Left forelimb (tissue), 1 donor: ENCODE measurements at regions not wholly inside any gene's neighbourhood (a gene's known extent, or its start where the extent isn't known, plus 50 kb on each side); places are given as distances from the start of the nearest gene placed in this dataset.

Experiments
- DNase-seq: peaks from one replicate; pipeline ENCODE4 v3.0.0-alpha.2; 2018; ENCODE audit warnings: low spot score

DNA sequence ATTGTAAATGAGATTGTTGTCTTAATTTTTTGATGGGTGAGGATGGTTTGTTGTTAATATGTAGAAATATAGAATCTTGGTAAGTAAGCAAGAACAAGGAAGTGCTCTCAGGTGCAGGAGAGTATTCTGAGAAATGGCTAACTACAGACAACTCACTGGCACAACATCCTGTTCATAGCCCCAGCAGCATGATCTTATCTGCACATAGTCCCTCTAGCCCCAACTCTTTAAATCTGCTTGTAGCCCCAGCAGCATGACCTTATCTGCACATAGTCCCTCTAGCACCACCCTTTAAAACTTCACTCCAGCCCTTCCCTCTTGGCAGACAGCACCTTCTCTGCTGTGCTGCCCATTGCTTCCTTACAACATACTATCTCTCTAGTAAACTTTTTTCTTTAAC, 1957.1 kb upstream of the ADGRL3 start:
- DNase-seq: no peak

DNA sequence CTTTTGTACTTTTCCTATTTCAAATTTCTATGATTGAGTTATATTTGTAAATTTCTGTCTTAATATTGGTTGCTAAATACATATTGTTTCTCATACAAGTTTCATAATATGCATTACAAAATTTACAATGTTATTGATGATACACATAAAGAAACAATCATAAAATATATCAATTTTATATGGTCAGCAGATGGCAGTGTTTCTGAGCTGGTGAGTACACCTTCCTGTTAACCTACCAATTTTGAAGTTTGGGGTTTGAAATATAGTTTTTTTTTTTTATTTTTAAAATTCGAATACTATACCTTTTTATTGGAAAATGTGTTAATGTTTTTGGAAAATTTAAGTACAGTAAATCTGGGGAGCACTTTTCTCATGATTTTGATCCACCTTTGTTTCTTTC, 1953.1 kb upstream of the ADGRL3 start:
- no peak for DNase-seq

DNA sequence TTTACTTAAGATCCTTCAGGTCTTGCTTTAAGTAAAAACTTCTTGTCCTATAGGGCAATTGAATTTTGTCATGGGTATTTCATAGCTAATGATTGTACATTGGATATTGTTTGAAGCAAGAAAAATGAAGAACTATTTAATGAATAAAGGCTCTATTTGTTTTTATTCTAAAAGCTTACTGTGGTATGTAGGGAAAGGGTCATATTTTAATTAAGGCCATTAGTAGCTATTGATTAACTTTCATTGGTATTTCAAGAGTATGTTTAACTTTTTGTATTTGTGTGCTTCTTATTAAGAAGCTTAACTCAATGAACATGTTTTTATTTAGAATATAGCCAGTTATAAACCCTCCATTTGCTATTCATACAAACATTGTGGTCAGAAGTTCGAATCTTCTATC, 1951.8 kb upstream of the ADGRL3 start:
- DNase-seq: no peak

DNA sequence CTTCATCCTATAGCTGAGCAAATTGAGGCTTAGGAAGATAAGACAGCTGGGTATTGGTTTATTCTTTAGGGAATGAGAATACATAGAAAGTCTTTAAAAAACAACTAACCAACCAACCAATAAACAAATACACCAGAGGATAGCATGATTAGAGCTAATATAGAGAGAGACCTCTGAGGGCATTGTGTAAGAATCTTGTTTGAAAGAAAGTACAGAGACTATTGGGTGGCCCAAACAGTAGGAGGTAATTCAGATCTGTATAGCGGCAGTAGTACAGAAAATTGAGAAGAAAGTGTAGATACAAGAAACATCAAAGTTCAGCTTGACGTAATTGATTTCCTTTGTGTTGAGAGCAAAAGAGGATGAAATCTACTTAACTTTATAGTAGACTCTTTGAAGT, 1951.0 kb upstream of the ADGRL3 start:
- no peak for DNase-seq

DNA sequence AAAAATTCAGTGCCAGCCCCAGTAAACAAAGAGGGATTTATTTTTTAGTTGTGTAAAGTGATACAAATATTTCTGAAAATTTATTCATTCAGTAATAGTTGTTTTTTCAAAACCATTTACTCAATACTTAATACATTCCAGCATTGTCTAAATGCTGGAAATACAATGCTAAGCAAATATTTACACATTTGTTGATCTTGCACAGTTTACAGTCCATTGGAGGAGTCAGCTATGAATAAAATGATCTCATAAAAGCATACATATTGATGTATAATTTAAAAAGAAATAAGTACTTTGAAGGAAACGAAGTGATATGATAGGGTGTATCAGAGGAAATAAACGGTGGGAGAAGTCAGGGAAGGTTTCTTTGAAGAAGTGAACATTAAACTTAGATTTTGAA, 1942.1 kb upstream of the ADGRL3 start:
- DNase-seq: no peak

DNA sequence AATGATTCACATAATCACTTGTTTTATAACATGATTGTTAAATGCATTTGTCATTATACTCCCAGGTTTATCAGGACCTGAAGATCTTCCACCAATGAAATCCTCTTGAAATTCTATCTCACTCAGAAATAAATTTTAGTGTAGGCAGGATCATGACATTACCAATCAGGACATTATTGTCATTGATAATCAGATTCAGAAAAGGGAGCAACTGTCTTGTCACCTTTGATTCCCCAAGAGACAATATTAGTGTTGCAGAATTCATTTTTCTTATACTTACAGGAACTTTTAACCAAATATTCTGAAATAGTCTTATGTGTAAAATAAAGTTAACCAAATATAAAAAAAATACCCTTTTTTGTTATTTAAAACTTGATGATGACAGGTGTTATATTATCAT, 1892.5 kb upstream of the ADGRL3 start:
- DNase-seq: no peak

DNA sequence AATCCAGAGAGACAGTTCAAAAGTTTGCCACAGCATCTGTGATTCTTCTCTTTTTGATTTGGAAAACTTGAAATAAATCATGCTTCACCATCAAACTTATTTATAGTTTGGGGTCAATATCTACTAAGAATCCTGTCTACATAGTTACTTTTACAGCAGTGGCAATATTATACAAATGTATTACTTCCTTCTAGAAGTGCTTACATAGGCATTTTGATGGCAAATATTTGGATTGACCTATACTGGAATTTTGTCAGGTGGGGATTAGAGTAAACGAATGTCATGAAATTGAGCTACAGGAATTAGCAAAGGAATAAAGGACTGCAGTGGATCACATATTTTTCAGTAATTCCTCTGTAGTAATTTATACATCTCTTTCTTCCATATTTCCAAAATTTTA, 1885.5 kb upstream of the ADGRL3 start:
- no peak for DNase-seq

DNA sequence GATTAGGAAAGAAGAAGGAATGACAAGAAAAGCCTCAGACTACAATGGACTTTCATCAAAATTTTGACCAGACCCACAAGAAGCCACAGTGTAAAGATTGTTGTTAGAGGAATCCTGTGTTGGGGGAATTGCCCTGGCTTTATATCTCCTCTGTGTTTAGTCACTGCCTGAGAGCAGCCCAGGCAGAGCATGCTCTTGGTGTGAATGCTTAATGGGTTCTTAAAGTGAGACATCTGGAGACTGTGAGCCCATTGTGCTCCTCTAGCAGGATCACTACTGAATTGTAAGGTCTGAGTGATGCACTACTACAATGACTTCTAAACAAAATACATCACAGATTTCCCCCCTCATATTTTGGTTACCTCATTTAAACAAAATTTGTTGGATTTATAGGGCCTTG, 1860.5 kb upstream of the ADGRL3 start:
- DNase-seq: no peak

DNA sequence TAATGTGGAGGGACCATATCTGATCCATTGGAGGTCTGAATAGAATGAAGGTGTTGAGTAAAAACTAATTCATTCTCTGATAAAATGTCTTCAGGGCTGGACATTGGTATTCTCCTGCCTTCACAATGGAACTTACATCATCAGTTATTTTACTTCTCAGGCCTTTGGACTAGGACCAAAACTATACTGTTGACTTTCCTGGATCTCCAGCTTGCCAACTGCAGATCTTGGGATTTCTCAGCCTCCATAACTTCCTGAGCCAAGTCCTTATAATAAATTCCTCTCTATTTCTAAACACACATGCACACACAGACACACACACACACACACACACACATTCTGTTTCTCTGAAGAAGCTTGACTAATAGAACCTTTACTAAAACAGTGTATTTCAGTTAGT, 1858.6 kb upstream of the ADGRL3 start:
- no peak for DNase-seq

DNA sequence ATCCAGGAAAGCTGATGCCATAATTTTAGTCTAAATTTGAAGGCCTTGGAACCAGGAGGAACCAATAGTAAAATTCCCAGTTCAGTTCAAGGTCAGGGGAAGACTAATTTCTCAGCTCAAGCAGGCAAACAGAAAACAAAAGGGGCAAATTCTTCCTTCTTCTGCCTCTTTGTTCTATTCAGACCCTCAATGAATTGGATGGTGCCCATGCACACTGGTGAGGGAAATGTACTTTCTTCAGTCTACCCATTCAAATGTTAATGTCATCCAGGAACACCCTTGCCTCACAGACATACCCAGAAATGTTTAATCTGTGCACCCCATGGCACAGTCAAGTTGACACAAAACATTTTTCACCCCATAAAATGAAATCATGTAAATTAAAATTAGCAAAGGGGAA, 1851.2 kb upstream of the ADGRL3 start:
- no peak for DNase-seq

DNA sequence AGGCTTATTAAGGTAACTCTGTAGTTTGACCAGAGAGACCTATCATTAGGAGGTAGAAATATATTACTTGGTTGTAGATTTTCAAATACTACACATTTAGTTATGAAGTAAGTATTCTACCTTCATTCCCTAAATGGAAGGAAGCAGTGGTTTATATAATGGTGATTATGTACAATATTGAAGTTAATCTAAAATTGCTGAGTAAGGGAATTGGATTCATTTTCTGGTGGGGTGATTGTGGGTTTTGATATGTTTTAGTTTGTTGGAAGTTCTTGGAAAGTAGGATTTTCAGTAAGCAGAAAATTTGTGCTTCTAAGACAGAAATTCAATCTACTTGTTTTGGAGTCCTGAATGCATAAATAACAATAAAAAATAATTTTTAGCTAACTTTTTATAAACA, 1830.9 kb upstream of the ADGRL3 start:
- DNase-seq: no peak

DNA sequence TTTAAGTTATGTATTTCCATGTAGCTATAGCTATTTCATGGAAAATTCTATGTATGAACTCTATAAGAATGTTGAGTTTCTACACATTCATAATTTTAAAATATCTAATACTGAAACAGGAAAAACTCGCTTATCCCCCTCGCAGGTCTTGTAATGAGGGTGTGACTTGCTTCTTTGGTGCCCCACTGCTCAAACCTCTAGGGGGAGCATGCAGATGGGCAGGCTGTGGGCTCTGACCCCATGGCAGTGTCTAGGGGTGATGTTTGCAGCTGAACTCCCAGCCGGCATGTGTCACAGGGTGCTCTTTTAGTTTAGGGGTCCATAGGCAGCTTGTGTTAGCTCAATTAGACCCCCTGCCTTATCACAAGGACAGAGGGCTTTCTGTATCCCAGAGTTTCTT, 1825.7 kb upstream of the ADGRL3 start:
- DNase-seq: no peak

DNA sequence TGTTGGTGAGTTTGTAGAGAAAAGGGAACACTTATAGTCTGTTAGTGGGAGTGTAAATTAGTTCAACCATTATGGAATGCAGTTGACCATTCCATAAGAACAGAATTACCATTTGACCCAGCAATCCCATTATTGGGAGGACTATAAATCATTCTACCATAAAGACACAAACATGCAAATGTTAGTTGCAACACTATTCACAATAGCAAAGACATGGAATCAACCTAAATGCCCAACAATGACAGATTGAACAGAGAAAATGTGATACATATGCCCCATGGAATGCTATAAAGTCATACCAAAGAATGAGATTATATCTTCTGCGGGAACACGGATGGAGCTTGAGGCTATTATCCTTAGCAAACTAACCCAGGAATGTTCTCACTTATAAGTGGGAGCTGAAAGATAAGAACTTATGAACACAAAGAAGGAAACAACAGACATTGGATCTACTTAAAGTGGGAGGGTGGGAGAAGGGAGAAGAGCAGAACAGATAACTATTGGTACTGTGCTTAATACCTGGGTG, 1819.2 kb upstream of the ADGRL3 start:
- no peak for DNase-seq

DNA sequence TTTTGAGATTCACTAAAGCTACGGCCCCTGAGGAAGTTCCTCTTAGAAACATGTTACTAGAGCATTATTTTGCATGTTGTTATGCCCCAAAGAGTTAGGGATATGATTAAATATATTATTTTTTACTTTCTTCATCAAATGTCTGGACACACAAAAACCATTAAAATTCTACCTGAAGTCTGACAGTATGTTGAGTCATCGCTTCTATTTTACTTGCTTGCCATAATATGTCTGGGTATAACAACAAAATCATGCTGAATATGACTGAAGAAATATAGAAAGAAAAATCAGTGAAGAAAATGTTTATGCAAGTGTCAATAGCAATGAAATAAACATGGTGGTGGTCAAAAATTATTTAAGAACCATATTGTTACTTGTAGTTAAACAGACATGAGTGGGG, 1818.5 kb upstream of the ADGRL3 start:
- DNase-seq: no peak

DNA sequence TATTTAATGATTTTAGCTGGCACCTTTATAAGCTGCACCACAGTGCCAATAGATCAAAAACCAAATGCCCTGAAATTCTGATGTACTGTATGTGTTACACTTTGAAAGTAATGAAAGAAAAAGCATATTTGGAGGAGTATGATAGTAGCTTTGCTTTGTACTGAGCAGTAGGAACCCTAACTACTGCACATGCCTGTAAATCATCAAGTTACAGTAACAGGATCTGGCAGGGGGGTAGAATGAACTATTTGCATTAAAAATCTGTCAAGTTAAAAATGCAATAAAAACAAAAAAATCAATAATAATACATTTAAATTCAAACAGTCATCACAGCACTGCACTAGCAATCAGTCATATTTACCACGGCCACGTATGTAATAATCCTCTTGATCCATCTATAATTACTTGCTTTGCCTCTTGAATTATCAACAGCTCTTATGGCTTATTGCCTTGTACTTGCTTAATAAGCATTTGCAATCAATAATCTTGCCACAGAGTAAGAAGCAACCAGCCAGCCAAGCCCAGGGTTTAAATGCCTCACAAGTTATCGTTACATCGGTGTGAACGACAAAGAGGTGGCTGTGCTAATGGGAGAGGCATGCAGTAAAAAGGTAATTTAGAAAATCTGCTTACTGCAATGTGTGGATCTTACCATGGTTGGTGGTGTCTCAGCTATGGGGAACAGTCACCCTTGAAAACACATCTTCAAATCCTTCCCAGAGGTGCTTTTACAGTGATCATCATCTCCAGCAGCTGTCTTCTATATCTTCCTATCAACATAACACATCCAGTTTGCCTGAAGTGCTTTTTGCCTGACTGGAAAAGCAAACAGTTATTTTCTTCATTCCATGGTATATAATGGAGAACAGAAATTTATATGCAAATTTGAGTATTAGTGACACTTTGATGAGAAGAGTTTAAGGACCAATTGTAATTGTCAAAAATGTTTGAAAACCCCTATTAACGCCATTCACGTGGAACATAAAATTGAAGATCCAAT, 1812.1 kb upstream of the ADGRL3 start:
- DNase-seq: no peak

DNA sequence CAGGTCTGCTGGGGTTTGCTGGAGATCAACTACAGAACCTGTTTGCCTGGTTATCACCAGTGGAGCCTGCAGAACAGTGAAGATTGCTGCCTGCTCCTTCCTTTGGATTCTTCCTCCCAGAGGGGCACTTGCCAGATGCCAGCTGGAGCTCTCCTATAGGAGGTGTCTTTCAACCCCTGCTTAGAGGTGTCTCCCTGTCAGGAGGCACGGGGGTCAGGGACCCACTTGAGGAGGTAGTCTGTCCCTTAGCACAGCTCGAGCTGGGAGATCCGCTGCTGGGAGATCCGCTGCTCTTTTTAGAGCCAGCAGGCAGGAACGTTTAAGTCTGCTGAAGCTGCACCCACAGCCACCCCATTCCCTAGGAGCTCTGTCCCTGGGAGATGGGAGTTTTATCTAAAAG, 1806.3 kb upstream of the ADGRL3 start:
- no peak for DNase-seq

DNA sequence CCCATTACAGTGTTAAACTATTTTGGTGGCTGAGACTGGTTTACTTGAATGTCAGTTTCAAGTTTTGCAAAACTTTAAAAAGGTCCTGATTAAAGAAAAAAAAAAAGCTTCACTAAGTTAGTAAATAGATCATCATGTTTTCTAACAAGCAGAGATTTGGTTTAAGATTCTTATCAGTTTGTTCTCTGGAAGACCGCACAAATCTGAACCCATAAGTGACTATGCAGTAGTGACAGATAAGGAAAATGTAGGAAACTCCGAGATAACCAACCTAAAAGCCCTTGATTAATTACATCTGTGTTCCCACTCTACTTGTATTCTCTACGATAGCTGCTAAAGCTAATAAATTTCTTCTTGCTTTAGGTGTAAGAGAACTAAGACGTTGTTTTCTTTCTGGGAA, 1799.8 kb upstream of the ADGRL3 start:
- no peak for DNase-seq

DNA sequence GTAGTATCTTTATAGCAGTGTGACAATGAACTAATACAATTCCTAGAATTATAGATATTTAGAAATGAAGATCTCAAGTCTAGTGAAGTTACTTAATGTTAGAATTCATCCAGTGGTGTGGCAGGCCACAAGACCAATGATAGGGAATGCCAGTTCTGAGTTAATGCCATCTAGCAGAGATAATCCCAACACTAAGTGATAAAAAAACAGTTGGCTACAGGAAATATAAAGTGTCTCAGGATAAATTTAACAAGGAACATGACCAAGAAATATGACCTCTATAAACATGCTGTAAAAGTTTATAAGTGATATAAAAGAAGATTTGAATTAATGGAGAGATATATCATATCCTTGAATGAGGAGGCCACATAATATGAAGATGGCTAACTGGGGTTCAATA, 1790.5 kb upstream of the ADGRL3 start:
- no peak for DNase-seq

DNA sequence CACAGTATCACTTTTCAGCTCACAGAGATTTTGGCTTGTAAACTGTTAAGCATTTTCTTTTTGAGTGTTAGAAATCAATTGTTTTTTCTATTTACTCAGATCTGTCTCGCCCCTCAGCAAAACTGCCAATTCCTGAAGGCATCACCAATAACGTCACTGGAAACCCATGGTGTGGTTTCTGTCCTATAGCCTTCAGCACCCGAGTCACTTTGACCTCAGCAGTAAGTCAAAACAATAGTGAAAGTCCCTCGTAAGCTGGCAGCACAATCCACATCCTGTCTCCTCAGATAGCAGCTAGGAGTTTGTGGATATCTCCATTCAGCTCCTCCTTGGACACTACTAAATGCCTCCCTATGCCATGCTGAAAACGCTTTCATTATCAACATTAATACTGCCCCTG, 1787.4 kb upstream of the ADGRL3 start:
- no peak for DNase-seq

DNA sequence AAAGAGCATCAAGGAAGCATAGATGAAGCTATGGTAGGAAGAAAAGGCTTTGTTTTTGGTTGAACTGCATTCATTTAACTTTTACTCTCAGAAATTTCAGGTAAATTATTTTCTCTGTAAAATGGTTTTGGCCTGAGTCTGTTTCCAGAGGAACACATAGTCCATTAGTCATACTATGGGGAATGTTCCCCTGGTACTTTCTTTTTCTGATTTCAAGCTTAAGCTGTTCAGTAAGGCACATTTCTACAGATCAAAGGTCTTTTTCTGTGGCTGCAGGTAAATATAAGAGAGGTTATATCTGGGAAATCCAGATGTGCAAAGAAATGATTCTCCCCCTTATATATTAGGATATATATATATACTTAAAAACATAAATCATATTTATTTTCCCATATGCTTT, 1744.4 kb upstream of the ADGRL3 start:
- DNase-seq: no peak

DNA sequence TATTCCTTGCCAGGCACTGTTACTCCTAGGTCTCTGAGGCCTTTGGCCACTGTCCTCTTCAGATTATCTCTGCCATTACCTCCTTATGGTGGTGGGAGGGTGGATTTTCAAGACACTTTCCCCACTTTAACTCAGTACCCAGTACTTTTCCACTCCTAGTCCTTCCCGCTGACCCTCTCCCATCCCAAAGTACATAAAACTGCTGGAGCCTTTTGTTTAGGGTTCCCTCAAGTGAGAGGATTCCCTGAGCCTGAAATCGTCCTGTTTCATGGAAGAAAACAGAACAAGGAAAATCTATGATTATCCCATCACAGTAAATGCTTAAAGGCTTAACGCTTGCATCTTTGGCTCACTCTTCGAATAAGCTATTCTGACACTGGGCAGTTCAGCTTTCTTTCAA, 1742.5 kb upstream of the ADGRL3 start:
- DNase-seq: no peak

DNA sequence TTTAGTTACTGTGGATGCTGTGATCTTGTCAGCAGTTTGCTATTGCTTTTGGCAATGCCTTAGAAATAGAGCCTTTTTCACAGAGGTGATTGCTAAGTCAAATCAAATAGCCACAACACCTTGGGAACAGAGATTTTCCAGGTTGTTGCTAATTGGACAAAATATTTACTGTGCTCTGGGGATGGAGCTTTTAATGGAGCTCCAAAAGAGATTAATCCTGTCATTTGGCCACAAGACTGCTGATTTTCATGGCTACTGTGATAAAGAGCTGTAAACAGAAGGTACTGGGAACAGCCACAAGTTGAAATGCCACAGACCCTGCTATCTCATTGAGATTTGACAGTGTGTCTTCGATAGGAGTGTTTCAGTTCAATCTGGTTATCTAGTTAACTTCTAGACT, 1715.2 kb upstream of the ADGRL3 start:
- no peak for DNase-seq

DNA sequence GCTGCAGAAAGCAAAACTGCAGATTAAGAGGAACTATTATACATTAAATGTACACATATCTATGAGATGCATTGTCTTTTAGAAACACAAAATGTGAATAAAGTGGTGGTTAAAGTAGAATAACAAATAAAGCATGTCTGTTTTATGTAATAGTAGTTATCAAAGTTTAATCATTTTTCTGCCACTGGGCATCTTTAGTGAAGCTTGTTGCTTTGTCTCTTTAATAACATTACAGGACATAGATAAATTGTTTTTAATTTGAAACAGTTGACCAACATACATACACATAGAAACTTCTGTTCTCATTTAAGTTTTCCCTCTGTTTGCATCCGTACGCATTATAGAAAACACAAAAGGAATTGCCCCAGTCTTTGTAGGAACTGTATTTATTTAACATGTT, 1700.0 kb upstream of the ADGRL3 start:
- no peak for DNase-seq

DNA sequence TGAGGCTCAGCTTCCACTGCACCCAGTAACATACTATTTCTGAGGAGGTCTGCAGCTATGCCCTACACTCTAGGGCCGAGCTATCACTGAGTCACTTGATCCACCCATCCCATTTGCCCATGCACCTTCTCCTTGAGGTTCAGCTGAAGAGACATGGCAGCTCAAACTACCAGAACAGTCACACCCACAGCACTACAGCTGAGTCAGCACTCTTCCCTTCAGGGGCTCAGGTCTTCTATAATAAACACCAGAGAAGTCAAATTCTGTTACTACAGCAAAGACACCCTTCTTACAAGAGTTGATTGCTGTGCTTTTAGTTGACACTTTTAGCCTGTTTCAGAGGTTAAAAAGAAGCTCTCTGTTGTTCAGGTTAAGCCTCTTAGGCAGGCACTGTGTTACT, 1696.4 kb upstream of the ADGRL3 start:
- no peak for DNase-seq
